NCI-H1694 (cell line): ENCODE measurements at regions not wholly inside any gene's neighbourhood (a gene's known extent, or its start where the extent isn't known, plus 50 kb on each side); places are given as distances from the start of the nearest gene placed in this dataset.
A peak's percentile ranks its signal among the peaks of the same experiment; 100 is the strongest.
"Not testable (repeated sequence)": the region's sequence is repeated elsewhere in the genome, so short reads cannot be mapped to it uniquely, and the experiment has no call there.

Source experiments
- DNase-seq: peaks from one replicate; lab custom pipeline; 2025; lab: John Stamatoyannopoulos, UW

DNA sequence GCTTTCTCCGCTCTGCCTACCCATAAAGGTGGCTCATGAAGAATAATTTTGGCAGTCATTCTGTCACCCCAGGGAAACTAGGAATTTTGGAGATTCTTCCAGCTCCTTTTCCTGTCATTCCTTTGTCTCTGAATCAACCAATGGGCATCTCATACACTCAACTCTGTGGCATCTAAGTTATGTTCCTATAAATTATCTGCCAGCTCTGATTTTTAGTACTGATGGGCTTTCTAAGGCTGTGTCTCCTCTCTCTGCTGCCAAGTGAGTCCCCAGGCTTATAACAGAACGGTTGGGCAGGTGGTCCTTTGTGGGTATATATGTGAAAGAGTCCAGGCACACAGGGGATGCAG is 226.8 kb downstream of the NMUR2 start:
- DNase-seq, result no peak

DNA sequence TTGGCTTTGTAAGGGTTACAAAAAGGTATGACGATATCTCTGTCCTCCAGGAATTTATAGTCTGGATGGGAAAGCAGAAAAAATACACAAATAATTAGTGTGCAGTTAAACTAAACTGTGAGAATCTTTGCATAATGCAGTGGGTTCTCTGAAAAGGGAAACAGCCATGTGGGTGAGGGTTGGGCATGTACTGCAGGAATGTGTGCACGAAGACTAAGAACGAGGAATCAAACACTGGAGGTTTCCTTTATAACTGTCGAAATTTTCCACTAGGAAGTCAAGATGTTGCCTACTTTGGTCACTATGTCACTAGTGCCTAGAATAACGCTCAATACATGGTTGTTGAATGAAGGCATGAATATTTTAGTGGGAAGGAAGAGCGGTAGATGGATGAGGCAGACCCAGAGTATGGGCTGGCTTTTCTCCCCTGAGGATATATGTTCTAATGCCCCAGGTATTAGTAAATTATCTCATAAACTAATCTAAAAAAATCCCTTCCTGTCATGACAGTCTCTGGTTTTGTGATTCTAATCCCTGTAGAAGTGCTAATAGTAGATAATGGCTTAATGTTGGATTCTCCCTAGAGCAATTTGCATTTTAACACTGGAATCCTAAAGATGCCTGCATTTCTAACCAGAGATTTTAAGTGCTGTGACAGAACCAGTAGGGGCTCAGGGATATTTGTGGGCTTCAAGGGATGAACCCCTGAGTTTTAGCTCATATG is 227.3 kb downstream of the NMUR2 start:
- no peak for DNase-seq

DNA sequence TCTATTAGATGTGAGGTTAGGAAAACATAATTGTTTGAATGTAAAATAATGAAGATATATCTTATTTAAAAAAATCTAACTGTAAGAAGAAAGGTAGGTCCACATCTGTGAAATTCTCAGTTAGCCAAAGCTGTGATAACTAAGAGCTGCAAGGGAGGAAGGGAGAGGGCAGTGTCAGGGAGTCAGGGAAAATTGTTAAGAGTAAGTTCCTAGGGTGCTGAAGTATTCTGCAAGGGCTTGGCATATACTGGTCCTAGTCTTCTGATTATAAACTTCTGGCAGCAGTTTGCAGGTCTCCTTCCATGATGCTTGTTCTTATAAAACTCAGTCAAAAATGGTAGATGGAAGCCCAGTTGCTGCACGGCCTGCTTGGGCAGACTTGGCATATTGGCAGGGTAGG is 233.2 kb downstream of the NMUR2 start:
- DNase-seq, result no peak

DNA sequence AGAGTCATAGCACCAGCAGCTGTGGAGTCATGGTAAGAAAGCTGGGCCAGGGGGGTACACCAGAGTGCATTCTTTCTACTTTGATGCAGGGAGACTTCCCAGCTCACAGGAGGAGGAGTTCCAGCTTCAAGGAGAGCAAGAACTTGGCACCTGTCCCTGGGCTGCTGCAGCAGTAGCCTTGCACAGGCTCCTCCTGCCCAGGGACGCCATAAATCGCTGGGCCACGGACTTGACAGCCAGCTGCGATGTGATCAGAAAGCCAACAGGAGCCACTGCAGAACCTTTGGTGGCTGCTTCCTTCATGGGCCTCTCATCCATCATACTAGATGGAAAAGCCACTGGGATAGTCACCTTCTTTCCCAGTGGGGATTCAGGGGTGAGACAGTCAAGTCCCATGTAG is 234.7 kb downstream of the NMUR2 start:
- no peak for DNase-seq

DNA sequence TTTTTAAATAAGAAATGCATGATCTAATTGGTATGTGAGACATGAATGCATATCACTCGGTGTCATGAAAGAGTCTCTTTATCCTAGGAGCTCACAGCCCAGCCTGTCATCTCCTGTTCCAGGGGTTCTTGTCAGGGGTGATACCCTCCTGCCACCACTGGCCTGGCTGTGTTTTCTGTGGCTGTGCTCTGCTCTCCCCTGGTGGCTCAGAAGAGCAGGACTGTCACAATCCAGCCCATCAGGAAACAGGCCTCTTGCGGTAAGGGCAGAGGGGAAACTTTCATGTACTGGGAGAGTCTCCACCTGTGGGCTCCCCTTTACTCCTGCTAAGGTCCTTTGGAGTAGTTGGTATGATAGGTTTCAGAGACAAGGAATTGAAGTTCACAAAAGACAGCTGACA is 240.2 kb upstream of the GLRA1 start:
- DNase-seq, result no peak

DNA sequence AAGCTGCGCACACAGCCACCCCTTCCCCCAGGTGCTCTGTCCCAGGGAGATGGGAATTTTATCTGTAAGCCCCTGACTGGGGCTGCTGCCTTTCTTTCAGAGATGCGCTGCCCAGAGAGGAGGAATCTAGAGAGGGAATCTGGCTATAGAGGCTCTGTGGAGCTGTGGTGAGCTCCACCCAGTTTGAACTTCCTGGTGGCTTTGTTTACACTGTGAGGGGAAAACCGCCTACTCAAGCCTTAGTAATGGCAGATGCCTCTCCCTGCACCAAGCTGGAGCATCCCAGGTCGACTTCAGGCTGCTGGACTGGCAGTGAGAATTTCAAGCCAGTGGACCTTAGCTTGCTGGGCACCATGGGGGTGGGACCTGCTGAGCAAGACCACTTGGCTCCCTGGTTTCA is 235.2 kb upstream of the GLRA1 start:
- not testable (repeated sequence) for DNase-seq

DNA sequence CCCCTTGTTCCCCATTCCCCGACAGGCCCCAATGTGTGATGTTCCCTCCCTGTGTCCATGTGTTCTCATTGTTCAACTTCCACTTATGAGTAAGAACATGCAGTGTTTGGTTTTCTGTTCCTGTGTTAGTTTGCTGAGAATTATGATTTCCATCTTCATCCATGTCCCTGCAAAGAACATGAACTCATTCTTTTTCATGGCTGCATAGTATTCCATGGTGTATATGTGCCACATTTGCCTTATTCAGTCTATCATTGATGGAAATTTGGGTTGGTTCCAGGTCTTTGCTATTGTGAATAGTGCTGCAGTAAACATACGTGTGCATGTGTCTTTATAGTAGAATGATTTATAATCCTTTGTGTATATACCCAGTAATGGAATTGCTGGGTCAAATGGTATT is 229.8 kb upstream of the GLRA1 start:
- DNase-seq, result not testable (repeated sequence)

DNA sequence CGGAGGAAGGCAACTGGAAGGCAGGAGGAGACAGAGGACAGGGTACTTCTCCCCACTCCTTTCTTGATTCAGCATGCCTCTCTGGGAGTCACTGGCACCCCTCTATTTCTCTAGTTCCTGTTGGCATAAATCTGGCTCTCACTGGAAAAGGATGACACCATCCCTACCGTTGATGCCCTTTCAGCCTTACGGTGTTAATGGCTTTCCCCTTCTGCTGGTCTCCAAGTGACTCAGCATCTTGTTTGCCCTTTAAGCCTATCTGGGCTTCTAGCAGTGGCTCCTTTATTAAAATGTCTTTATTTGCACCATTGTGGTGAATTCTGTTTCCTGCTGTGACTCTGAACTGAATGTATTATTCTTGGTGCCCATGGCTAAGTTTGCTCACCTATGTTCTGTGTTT is 227.3 kb upstream of the GLRA1 start:
- DNase-seq, result no peak

DNA sequence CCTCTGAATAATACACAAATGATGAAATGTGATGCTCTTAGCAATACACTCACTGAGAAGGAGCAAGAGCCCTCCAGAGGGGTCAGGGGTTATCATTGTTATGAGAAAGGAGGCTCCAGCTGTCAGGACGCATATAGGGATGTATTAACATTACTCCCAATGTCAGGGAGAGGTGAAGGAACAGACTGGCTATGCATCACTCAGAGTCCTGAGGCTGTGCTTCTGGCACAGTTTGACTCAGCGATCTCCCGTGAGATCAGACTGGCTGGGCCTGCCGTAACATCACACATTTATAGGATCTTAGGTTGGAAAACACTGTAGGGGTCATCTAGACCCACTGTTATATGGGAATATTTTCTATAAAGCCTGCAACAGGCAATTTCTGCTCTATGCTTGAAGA is 226.5 kb upstream of the GLRA1 start:
- no peak for DNase-seq

DNA sequence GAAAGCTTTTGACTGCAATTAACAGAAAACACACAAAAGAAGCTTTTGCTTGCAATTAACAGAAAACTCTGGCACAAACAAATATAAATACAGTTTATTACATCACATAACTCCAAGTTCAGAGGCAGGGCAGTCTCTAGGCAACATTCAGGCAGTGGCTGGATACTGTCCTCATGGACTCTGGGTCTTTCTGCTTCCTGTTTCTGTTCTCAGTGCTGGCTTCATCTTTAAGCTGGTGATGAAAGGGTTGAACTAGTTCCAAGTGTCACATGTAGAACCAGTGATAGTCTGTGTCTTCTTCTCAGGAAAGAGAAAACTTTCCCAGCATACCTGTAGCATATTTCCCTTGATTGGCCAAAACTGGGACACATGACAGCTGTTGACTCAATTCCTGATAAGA is 222.6 kb upstream of the GLRA1 start:
- DNase-seq, result no peak

DNA sequence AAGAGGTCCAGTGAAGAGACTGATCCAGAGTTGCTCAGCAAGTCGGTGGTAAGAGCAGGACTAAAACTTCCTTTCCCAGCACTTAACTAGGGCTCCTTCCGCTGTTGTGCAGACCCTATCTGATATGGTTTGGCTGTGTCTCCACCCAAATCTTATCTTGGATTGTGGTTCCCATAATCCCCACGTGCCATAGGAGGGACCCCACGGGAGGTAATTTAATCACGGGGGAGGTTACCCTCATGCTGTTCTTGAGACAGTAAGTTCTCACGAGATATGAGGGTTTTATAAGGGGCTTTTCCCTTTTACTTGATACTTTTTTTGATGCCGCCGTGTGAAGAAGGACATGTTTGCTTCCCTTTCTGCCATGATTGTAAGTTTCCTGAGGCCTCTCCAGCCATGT is 221.9 kb upstream of the GLRA1 start:
- no peak for DNase-seq

DNA sequence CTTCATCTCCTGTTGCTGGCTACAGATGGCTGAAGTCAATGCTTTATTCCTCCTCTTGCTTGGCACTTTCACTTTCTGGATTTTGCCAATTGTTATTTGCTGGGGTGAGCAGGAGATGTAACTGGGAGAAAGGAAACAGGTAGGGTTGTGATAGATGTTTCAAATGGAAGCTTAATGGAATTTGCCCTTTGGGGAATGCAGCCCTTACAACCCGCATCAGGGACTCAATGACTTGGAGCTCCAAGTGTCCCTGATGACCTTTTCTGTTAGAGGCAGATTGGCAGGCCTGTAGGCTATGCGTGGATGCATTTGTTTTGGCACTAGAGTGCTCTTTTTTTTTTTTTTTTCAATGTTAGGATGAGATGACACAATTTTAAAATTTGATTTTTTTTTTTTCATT is 219.9 kb upstream of the GLRA1 start:
- DNase-seq, result no peak

DNA sequence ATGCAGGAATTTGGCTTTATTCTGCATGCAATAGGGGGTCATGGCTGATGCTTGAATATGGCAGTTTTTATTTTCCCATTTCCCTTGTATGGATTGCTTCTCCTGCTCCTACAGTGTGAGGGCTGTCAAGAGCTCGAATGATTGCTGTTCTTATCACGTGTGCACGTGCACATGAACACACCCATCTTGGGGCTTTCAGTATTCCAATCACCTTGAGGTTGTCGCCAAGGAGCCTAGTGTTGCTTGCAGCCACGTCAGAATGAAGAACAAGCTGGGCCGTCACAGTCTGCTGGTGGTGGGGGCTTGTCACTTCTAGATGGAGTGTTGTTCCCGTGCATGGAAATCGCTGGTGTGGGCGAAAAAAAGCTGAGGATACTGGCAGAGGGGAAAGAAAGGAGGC is 219.4 kb upstream of the GLRA1 start:
- DNase-seq, result no peak

DNA sequence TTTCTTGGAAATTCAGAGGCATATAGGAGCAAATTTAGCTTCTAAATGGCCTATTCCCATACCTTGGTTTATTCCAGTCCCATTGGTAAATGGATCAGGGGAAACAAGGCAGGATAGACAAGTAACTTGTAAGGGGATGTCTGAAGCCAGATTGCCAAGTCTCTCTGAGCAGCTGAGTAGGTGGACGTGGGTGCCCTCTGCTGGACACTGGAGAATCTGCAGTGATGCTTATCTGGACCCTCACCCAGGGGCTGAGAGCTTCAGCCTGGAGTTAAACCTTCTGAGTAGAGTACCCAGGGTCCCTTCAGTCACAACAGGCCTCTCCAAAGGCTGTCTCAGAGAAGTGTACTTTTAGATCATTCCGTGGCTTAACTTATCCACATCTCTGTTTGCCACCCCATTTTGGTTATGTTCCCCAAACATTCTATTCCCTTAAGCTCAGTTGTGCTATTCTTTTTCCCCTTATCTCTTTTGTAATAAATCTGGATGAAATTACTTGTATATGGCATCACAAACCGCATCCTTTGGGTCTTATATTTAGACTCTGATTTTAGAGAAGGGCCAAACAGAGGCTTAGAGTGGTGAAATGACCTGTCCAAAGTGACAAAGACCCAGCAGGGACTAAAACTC is 218.3 kb upstream of the GLRA1 start:
- DNase-seq, result peak; percentile 54

DNA sequence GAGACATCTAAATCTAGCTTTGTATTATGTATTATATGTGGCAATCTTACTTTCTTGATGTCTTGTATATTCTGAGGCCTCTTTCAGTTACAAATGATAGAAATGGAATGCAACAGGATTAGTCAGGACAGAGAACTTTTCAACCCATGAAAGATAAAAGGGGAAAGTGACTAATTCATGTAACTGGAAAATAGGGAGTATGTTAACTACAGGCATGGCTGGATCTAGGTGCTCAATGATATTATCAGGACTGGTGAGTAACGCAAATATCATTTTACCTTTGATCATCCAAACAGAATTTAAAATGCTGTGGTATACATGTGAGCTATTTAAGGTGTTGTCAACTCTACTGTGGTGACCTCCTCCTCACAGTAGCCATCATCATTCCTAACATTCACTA is 215.7 kb upstream of the GLRA1 start:
- DNase-seq, result no peak

DNA sequence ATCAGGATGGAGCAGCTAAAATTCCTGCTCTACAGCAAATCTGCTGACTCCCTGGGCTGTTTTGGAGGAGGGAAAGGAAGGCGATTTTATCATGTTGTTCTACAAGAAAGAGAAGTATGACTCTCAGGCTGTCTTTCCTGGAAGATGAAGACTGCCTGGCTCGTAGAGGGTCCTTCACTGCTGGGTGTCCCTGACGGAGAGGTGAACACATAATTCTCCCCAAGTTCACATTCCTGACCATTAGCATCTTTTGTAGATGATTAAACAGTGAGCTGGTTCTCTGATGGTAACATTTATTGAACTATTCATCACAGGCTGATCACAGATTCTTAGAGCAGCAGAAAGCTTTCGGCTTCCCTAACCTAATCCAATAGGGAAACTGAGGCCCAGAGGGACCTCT is 212.4 kb upstream of the GLRA1 start:
- DNase-seq, result no peak

DNA sequence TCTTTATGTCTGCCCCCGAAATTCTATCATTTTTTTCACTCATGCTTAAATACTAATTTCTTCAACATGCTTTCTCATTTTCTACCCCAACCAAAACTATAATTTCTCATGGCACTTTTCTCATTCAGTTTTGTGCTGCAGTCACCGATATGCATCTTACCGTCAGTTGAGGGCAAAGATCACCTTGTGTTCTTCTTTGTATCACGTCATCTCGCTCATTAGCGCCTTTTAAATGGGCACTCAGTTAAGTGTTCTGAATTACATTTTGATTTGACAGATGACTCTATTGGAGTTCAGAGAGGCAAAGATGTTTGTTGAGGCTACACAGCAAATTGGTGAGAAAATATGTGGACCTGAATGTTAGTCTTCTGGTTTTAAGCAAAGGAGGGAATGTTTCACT is 211.7 kb upstream of the GLRA1 start:
- DNase-seq, result no peak

DNA sequence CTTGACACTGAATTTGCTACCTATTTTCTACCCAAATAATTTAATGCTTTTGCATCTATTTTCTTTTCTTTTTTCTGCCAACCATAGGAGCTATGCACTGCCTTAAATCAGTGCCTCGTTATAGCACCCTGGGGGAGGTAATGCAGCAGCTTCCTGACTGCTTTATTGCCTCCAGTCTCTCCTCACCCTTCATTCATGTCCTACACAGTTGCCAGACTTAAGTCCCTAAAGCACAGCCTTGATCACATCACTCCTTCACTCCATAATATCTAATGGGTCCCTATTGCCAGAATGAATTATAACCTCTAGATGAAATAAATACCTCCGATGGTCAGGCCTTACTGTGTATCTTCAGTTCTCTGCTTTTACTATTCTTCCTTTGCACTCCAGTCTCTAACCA is 211.2 kb upstream of the GLRA1 start:
- DNase-seq, result no peak

DNA sequence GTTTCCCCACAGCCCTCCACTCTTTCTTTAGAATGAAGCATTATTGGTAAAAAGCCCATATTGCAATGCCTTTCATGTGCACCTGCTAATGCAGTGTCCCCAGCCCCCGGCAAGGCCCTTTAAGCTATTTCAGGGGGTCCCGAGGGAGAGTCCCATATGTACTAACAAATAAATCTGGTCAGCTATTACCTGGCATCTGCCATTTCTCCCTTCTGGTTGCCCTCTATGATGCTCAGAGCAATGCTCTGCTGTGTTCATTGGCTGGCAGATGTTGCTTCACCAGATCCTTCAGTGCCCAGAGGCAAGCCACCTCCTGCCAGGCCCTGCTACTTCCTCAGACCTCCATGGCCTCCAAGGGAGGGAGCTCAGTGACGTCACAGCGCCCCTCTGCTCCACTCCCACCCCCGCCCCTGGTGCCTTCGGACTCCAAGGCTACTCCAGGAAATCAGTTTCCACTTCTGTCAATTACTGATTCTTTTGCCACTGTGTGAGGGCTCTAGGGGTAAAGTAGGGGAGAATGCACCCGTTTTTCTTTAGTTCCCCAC is 201.1 kb upstream of the GLRA1 start:
- DNase-seq, result peak; percentile 36

DNA sequence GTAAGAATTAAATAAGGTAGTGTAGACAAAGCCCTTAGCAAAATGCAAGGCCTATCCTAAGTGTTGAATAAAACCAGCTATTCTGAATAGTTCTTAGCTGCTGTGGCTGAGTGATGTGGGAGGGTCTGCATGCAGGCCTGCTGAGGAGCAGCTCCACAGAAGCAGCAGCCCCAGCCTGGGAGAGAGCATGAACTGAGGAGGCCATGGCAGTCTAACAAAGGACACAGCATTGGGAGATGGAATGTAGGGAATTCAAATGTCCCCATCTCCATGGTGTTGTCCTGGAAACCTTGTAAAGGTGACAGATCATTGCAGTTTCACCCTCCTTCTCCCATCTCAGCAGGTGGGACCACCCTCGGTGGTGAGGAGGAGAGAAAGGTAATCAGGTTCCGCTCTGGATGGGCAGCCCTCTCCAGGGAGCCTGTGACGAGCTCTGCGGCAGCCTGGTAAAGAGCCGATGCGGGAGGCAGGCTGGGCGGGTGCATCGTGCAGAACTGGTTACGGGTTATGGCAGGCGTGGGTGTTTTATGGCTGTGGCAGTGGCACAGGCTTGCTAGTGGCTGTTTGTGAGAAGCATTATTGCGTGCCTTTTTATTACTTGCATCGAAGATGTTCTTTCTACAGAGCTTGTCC is 199.9 kb upstream of the GLRA1 start:
- no peak for DNase-seq

DNA sequence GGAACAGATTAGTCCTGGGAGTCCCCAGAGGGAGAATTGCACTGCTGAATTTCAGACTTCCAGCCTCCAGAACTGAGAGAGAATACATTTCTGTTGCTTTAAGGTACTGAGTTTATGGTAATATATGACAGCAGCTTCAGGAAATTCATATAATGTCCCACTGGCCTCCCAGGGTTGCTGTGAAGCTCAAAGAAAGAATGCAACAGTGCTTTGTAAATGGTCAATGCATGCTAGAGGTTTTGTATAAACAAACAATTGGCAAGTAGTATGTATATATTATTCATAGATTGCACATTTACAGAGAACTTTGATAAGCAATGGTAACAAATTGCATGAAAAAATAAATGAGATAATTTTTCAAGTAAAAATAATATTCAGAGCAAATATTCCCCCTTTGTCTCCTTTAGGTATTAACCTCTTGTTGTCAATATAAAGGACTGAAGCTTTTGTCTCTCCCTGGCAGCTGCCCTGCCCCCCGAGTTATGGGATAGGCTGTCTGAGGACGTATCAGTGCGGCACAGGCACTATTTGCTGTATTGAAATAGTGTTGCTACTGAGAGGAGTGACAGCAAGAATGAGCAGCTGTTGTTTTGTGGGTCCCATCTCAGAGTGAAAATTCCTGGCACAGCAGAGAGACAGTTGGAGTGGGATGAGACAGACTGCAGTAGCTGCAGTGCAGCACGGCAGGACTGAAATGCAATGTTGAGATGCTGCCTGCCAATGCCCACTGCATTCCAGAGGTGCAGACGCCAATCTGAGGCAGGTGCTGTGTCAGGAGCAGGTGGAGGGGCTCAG is 194.2 kb upstream of the GLRA1 start:
- DNase-seq, result peak; percentile 81

DNA sequence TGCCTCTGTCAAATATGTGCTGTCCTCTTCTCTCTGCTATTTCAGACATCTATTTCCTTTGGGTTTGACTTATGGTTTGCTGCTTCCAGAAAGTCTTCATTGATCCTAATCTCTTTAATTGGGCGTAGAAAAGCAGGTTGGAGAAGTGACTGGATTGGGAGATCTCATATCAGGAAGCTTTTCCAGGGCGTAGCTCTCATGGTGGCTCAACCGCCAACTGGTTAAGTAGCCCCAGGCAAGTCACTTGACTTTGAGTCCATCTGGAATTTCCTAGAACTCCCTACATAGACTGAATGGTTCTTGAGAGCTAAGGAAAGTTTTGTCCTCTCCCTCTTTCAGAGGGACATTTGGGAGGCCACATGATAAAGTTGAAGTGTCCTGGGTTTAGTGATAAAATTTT is 192.3 kb upstream of the GLRA1 start:
- no peak for DNase-seq

DNA sequence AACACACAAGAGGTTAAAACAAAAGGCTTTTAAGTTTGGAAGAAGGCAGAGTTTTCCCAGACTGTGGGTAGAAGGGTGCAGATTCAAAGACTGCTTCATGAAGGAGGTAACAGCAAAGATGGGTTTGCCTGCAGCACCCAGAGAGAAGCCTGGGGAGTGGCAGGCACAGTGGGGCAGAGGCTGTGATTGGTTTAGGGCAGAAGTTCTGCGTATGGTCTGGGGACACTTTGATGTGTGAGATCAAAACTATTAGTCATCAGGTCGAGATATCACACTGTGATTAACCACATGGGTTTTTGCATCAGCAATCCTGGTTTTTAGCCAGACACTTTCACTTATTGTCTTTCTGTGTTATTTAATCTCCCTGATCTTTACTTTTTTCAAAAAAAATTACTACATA is 188.8 kb upstream of the GLRA1 start:
- no peak for DNase-seq
